ENCODE measurements at regions not wholly inside any gene's neighbourhood (a gene's known extent, or its start where the extent isn't known, plus 50 kb on each side); places are given as distances from the start of the nearest gene placed in this dataset.
"Not testable (repeated sequence)": the region's sequence is repeated elsewhere in the genome, so short reads cannot be mapped to it uniquely, and the experiment has no call there.

GRCh38 chr10:36488579-36488978, 636.8 kb upstream of the ANKRD30A start:
- no peak for FAIRE-seq

GRCh38 chr10:36479073-36479472, 646.3 kb upstream of the ANKRD30A start:
- peak; percentile 68 for FAIRE-seq

GRCh38 chr10:36476399-36476798, 649.0 kb upstream of the ANKRD30A start:
- no peak for FAIRE-seq

GRCh38 chr10:36475746-36476145, 649.7 kb upstream of the ANKRD30A start:
- FAIRE-seq, result no peak

GRCh38 chr10:36474456-36474855, 650.9 kb upstream of the ANKRD30A start:
- no peak for FAIRE-seq

GRCh38 chr10:36473122-36473521, 652.3 kb upstream of the ANKRD30A start:
- FAIRE-seq, result no peak

GRCh38 chr10:36469585-36469984, 655.8 kb upstream of the ANKRD30A start:
- FAIRE-seq, result no peak

GRCh38 chr10:36468620-36469019, 656.8 kb upstream of the ANKRD30A start:
- no peak for FAIRE-seq

GRCh38 chr10:36465604-36466379, 659.6 kb upstream of the ANKRD30A start:
- no peak for FAIRE-seq

GRCh38 chr10:36464291-36464690, 661.1 kb upstream of the ANKRD30A start:
- no peak for FAIRE-seq

- no peak for FAIRE-seq
Observed at GRCh38 chr10:36463390-36463789, 662.0 kb upstream of the ANKRD30A start.

- no peak for FAIRE-seq
Observed at GRCh38 chr10:36462194-36462593, 663.2 kb upstream of the ANKRD30A start.

- FAIRE-seq, result not testable (repeated sequence)
Observed at GRCh38 chr10:36458437-36458836, 667.0 kb upstream of the ANKRD30A start.

- FAIRE-seq, result no peak
Observed at GRCh38 chr10:36457751-36458150, 667.6 kb upstream of the ANKRD30A start.

- no peak for FAIRE-seq
Observed at GRCh38 chr10:36455526-36456133, 669.8 kb upstream of the ANKRD30A start.

- FAIRE-seq, result no peak
Observed at GRCh38 chr10:36452851-36453250, 672.5 kb upstream of the ANKRD30A start.

GRCh38 chr10:36451391-36451970, 673.9 kb upstream of the ANKRD30A start:
- FAIRE-seq, result no peak

- FAIRE-seq, result no peak
Observed at GRCh38 chr10:36450380-36450779, 675.0 kb upstream of the ANKRD30A start.

GRCh38 chr10:36448760-36449691, 676.4 kb upstream of the ANKRD30A start:
- no peak for FAIRE-seq

- FAIRE-seq, result no peak
Observed at GRCh38 chr10:36446881-36447280, 678.5 kb upstream of the ANKRD30A start.

GRCh38 chr10:36443233-36443632, 682.2 kb upstream of the ANKRD30A start:
- no peak for FAIRE-seq

- no peak for FAIRE-seq
Observed at GRCh38 chr10:36441557-36441956, 683.8 kb upstream of the ANKRD30A start.

- no peak for FAIRE-seq
Observed at GRCh38 chr10:36440539-36440938, 684.9 kb upstream of the ANKRD30A start.
